ENCODE measurements at regions not wholly inside any gene's neighbourhood (a gene's known extent, or its start where the extent isn't known, plus 50 kb on each side); places are given as distances from the start of the nearest gene placed in this dataset.

- TF ChIP-seq MAX (IDR thresholded peaks at IDR 0.05; ENCODE audit: low read depth, low read length), result no peak
- no peak for TF ChIP-seq CTCF (IDR thresholded peaks at IDR 0.05; ENCODE audit: low read depth, low read length)
- no peak for TF ChIP-seq POLR2A (IDR thresholded peaks at IDR 0.05; ENCODE audit: extremely low read depth, insufficient read length)
These were observed 128.1 kb downstream of the GLI2 start for GRCh38 chr2:120863661-120864320.

All from NB4 (cell line).